ENCODE measurements at regions not wholly inside any gene's neighbourhood (a gene's known extent, or its start where the extent isn't known, plus 50 kb on each side); places are given as distances from the start of the nearest gene placed in this dataset.

GRCh38 chr21:38958323-38958705 is 152.6 kb downstream of the ETS2 start:
- intact Hi-C loops (cut with micrococcal nuclease; ENCODE audit: unreplicated experiment), result no loop called here
- no peaks in the 10 kb centered on the region for H3K36me3 ChIP-seq (ENCODE audit: control insufficient read depth, insufficient read depth, low read length)
- in situ Hi-C loops (cut with HindIII; ENCODE audit: low pct_unique_long_range_greater_than_20kb, low sequenced_read_pairs), result no loop called here
- DNase-seq (ENCODE audit: low read depth, low spot score), result no peak
- no peak overlapping the region for H3K27ac ChIP-seq (ENCODE audit: low read length)
- CTCF ChIA-PET, result no interaction called here
- ATAC-seq, result no peak
- no peaks in the 10 kb centered on the region for H3K9me3 ChIP-seq (ENCODE audit: control insufficient read depth, insufficient read depth, low read depth, low read length)
- no peak overlapping the region for H3K4me3 ChIP-seq (ENCODE audit: low read depth in 2 of 2, low read length in 2 of 2)
- H3K4me1 ChIP-seq (ENCODE audit: control insufficient read depth, insufficient read depth, low read length), result no peaks in the 10 kb centered on the region
- H3K27me3 ChIP-seq (ENCODE audit: control insufficient read depth, insufficient read depth, low read length), result no peaks in the 10 kb centered on the region
- no TSS peak for BruUV-seq (replicated peaks)
- POLR2A ChIA-PET, result no interaction called here
- TF ChIP-seq, protein P1, sequence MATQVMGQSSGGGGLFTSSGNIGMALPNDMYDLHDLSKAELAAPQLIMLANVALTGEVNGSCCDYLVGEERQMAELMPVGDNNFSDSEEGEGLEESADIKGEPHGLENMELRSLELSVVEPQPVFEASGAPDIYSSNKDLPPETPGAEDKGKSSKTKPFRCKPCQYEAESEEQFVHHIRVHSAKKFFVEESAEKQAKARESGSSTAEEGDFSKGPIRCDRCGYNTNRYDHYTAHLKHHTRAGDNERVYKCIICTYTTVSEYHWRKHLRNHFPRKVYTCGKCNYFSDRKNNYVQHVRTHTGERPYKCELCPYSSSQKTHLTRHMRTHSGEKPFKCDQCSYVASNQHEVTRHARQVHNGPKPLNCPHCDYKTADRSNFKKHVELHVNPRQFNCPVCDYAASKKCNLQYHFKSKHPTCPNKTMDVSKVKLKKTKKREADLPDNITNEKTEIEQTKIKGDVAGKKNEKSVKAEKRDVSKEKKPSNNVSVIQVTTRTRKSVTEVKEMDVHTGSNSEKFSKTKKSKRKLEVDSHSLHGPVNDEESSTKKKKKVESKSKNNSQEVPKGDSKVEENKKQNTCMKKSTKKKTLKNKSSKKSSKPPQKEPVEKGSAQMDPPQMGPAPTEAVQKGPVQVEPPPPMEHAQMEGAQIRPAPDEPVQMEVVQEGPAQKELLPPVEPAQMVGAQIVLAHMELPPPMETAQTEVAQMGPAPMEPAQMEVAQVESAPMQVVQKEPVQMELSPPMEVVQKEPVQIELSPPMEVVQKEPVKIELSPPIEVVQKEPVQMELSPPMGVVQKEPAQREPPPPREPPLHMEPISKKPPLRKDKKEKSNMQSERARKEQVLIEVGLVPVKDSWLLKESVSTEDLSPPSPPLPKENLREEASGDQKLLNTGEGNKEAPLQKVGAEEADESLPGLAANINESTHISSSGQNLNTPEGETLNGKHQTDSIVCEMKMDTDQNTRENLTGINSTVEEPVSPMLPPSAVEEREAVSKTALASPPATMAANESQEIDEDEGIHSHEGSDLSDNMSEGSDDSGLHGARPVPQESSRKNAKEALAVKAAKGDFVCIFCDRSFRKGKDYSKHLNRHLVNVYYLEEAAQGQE (IDR thresholded peaks at IDR 0.05; ENCODE audit: insufficient read depth in 1 of 2, low read depth in 2 of 2, low read length in 1 of 2), result no peak
- no peak for TF ChIP-seq CTCF (IDR thresholded peaks at IDR 0.05)
- TF ChIP-seq POLR2AphosphoS5 (IDR thresholded peaks at IDR 0.05; ENCODE audit: low read depth, low read length), result no peak
- TF ChIP-seq TCF7L2 (IDR thresholded peaks at IDR 0.05; ENCODE audit: low read depth, low read length), result no peak
- no peak for TF ChIP-seq SIN3A (IDR thresholded peaks at IDR 0.05; ENCODE audit: borderline replicate concordance, insufficient read depth, low read depth, low read length)

DNA sequence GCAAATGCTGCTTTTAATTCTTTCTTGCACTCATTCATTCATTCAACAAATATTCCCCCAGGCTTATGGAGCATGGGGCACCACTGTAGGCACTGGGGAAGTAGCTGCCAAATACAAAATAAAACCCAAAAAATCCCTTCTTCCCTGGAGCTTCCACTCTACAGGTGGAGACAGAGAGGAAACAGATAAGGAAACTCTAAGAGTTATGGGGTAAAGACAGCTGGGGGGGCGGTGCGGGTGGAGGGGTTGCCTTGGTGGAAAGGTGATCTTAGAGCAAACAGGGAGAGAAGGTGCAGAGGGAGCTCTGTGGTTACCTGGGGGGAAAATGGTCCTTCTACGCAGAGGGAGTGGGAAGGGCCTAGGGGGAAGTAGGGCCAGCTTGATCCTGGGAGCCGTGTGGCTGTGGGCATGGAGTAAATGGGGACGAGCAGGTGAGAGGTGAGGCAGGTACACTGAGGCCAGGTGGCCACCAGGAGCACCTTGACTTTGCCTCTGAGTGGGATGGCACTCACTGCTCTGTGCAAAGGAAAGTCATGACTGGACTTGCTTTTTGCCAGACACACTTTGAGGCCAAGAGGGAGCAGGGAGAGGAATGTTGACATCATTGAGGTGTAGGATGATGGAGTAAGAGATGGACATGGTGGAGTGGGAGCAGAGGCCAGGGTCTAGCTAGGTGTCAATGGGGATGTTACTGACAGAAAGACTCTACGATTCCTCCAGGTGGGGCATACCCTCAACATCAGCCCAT is 152.0 kb downstream of the ETS2 start:
- Histone ChIP-seq H3K4me1 (ENCODE audit: control insufficient read depth, insufficient read depth, low read length) (no peaks in the 10 kb centered on the region), H3K9me3 (ENCODE audit: control insufficient read depth, insufficient read depth, low read depth, low read length) (no peaks in the 10 kb centered on the region), H3K4me3 (ENCODE audit: low read depth in 2 of 2, low read length in 2 of 2) (no peak overlapping the region), H3K27me3 (ENCODE audit: control insufficient read depth, insufficient read depth, low read length) (no peaks in the 10 kb centered on the region), H3K27ac (ENCODE audit: low read length) (no peak overlapping the region), H3K36me3 (ENCODE audit: control insufficient read depth, insufficient read depth, low read length) (no peaks in the 10 kb centered on the region)
- ChIA-PET CTCF (interaction anchor here (0.6 kb wide), 1 partner anchor 239 kb away, joined by 4 read pairs; no protein-coding TSS in a partner anchor), POLR2A (interaction anchor here (0.7 kb wide), 1 partner anchor 203 kb away, joined by 3 read pairs; no protein-coding TSS in a partner anchor)
- intact Hi-C loops (cut with micrococcal nuclease; ENCODE audit: unreplicated experiment), result no loop called here
- no TSS peak for BruUV-seq (replicated peaks)
- DNase-seq (ENCODE audit: low read depth, low spot score) (no peak), ATAC-seq (no peak)
- in situ Hi-C loops (cut with HindIII; ENCODE audit: low pct_unique_long_range_greater_than_20kb, low sequenced_read_pairs), result no loop called here
- TF ChIP-seq POLR2AphosphoS5 (IDR thresholded peaks at IDR 0.05; ENCODE audit: low read depth, low read length) (no peak), SIN3A (IDR thresholded peaks at IDR 0.05; ENCODE audit: borderline replicate concordance, insufficient read depth, low read depth, low read length) (no peak), CTCF (IDR thresholded peaks at IDR 0.05) (no peak), TCF7L2 (IDR thresholded peaks at IDR 0.05; ENCODE audit: low read depth, low read length) (no peak)
- TF ChIP-seq, protein P1 (IDR thresholded peaks at IDR 0.05; ENCODE audit: insufficient read depth in 1 of 2, low read depth in 2 of 2, low read length in 1 of 2), result no peak
